22Rv1 (cell line): ENCODE measurements at regions not wholly inside any gene's neighbourhood (a gene's known extent, or its start where the extent isn't known, plus 50 kb on each side); places are given as distances from the start of the nearest gene placed in this dataset.

Source experiments
- CTCF ChIP-seq: fragments of 450-650 bp; IDR thresholded peaks from 2 replicates; pipeline ENCODE4 v1.5.1; 2017; ENCODE audit warnings: mild to moderate bottlenecking
- ZFX ChIP-seq: fragments of 450-650 bp; IDR thresholded peaks from 2 replicates; pipeline ENCODE4 v1.6.1; 2017; ENCODE audit warnings: antibody characterized with exemption, borderline replicate concordance

GRCh38 chr13:23995283-23996073, 98.2 kb upstream of the C1QTNF9B start:
- TF ChIP-seq CTCF (no peak), ZFX (no peak)
